HFF-Myc (cell line): ENCODE measurements at regions not wholly inside any gene's neighbourhood (a gene's known extent, or its start where the extent isn't known, plus 50 kb on each side); places are given as distances from the start of the nearest gene placed in this dataset.

Experiments used
- DNase-seq: peaks from one replicate; pipeline ENCODE4 v3.0.0-alpha.2; 2011; ENCODE audit warnings: low read depth; ENCODE audit errors: extremely low read depth
- H3K4me3 ChIP-seq: replicated peaks from 2 replicates; pipeline ENCODE4 v1.5.1; 2011; ENCODE audit warnings: low read depth, mild to moderate bottlenecking, control low read depth, low read length
- CTCF ChIP-seq: IDR thresholded peaks from 2 replicates; pipeline ENCODE4 v1.5.1; 2012; ENCODE audit warnings: mild to moderate bottlenecking, low read depth, low read length, control low read depth; ENCODE audit errors: missing control alignments

DNA sequence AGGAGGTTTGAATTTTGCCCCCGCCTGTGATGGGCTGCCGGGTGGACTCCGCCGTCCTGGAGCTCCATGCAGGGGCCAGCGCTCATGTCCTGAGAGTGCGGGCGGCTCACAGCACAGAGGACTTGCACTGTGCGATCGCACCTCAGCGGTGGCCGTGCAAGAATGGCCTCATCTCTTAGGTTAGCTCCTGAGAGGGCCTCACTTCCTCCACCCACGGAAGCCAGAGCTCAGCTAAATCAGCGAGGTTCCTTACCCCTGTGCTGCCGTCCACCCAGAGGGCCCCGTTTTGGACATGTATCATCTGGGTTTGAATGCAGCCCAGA lies 72.0 kb upstream of the PCSK6 start:
- H3K4me3 ChIP-seq = no peak overlapping the region
- no peak for TF ChIP-seq CTCF
- DNase-seq = no peak

- DNase-seq = no peak
- H3K4me3 ChIP-seq = no peak overlapping the region
Measured at GRCh38 chr15:101560722-101561583, 71.4 kb upstream of the PCSK6 start.

GRCh38 chr15:101559952-101560351 lies 70.4 kb upstream of the PCSK6 start:
- no peak for TF ChIP-seq CTCF
- no peak overlapping the region for H3K4me3 ChIP-seq
- no peak for DNase-seq

More at GRCh38 chr15:101560722-101561583, 71.4 kb upstream of the PCSK6 start:
- no peak for TF ChIP-seq CTCF

DNA sequence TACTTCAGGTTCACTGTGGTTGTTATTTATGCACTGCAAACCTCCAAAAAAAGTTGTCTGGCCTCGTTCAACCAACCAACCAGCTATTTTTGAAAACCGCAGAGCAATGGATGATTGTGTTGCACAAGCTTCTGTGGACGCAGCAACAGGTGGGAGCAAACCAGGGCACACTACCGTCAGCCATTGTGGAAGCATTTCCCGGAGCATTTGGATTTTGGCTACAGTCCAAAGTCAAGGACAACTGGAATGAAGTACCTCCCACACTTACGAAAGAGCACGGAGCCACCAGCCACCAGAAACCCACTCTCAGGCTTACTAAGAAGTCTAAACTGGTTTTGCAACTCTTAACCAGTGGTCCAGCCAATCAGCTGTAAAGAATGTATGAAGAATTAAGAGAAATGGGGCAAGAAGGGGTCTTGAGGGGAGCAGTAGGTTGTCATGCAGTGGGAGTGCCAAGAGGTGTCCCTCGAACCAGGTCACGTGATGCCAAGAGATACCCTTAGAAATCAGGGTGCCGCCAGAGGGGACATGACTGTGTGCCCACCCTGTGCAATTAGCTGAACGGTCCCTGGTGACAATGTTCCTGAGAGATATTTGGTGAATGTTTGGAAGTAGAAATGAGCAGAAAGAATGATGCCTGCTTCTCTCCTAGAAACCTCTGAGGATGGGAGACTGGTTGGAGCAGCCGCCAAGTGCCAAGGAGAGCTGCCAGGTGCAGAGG lies 68.9 kb upstream of the PCSK6 start:
- no peak for TF ChIP-seq CTCF
- no peak overlapping the region for H3K4me3 ChIP-seq
- DNase-seq = no peak

DNA sequence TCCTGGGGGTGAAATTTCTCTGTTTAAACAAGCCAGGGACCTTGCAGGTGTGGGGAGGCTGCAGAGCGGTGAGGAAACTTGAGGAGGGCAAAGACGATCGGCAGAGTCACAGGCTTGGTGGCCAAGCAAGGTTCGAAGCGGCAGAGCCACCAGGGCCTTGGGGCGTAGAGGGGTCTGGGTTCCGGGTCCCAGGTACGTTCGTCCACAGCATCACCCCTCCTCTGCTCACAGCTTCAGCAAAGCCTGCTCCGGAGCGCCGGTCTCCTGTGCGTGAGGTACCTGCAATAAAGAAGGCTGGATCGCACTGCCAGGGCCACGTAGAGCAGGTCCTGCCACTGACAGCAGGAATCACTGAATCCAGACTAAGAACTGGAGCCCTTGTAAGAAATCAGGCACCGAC lies 66.8 kb upstream of the PCSK6 start:
- no peak overlapping the region for H3K4me3 ChIP-seq
- no peak for DNase-seq
- no peak for TF ChIP-seq CTCF

DNA sequence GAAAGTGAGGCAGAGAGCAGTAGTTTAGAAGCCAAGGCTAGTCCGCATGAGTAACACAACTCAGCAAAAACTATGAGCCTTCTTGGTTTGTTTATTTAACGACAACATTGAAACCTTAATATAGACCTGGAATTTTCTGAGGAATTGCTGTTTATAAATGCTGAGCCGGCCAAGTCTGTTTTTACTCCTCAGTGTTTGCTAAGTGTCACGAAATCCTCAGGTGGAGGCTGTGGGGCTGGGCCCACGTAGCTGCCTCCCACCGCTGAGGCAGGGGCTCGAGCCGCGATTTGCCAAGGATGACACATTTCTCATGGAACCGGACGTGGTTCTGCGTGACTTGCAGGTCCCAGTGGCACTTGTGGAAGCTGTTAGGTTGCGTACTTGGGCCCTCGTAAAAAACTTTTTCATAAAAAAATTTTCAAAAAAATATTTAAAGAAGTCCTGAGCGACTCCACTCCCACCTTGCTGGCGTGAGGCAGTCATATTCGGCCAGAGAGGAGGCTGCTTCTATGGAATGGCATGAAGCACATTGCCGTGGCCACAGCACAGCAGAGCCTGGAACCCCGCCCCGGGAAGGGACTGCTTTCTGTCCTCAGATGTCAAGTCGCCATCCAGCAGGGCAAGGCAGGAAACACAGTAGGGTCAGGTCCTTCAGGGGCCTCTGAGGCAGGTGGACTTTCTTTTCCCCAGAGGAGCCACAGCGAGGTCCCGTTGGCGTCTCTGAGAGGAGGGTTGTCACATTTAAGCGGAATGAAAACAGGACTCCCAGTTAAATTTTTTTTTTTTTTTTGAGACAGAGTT lies 64.8 kb upstream of the PCSK6 start:
- no peak for DNase-seq
- TF ChIP-seq CTCF = no peak
- no peak overlapping the region for H3K4me3 ChIP-seq
